ENCODE measurements at regions not wholly inside any gene's neighbourhood (a gene's known extent, or its start where the extent isn't known, plus 50 kb on each side); places are given as distances from the start of the nearest gene placed in this dataset.

DNA sequence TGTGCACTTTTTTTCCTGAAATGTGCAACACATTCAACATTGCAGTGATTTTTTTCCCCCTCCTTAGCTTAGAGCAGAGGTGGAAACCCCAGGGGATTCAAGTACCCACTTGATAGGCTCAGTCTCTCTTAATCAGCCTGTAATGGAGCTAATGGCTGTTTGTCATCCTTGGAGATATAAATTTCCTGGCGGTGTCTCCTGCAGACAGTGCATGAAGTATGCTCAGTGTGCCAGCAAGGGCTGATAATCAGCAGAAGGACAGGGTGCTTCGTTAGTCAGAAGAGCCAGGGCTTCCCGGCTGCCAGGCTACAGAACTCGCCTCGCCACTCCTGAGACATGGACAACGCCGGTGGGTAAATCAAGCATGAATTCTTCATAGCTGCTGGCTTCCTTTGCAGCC lies 69.8 kb upstream of the PHACTR2 start:
- TF ChIP-seq, protein P1, sequence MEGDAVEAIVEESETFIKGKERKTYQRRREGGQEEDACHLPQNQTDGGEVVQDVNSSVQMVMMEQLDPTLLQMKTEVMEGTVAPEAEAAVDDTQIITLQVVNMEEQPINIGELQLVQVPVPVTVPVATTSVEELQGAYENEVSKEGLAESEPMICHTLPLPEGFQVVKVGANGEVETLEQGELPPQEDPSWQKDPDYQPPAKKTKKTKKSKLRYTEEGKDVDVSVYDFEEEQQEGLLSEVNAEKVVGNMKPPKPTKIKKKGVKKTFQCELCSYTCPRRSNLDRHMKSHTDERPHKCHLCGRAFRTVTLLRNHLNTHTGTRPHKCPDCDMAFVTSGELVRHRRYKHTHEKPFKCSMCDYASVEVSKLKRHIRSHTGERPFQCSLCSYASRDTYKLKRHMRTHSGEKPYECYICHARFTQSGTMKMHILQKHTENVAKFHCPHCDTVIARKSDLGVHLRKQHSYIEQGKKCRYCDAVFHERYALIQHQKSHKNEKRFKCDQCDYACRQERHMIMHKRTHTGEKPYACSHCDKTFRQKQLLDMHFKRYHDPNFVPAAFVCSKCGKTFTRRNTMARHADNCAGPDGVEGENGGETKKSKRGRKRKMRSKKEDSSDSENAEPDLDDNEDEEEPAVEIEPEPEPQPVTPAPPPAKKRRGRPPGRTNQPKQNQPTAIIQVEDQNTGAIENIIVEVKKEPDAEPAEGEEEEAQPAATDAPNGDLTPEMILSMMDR (IDR thresholded peaks at IDR 0.05; ENCODE audit: borderline replicate concordance, insufficient read depth, low read depth, low read length), result no peak
- H3K4me3 ChIP-seq (ENCODE audit: low read depth, low read length), result no peak overlapping the region

DNA sequence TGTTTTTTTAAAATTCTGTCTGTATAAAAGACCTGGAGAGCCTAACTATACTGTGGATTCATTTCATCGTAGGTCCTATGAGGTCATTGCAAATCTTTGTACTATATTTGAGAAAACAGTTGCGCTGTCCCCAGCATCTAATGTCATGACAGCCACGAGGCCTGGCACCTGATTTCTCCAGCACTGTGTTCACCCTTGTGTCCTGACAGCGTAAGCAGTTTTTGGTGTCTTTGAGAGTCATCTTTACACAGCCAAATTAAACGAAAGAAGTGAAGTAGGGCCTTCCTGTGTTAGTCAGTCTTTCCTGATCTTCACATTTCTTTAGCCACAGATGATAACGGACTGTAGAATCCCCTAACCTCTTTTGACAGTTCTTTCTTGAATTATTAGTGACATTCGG lies 70.6 kb upstream of the PHACTR2 start:
- no peak overlapping the region for H3K4me3 ChIP-seq (ENCODE audit: low read depth, low read length)
- TF ChIP-seq, protein P1 (IDR thresholded peaks at IDR 0.05; ENCODE audit: borderline replicate concordance, insufficient read depth, low read depth, low read length), result no peak

DNA sequence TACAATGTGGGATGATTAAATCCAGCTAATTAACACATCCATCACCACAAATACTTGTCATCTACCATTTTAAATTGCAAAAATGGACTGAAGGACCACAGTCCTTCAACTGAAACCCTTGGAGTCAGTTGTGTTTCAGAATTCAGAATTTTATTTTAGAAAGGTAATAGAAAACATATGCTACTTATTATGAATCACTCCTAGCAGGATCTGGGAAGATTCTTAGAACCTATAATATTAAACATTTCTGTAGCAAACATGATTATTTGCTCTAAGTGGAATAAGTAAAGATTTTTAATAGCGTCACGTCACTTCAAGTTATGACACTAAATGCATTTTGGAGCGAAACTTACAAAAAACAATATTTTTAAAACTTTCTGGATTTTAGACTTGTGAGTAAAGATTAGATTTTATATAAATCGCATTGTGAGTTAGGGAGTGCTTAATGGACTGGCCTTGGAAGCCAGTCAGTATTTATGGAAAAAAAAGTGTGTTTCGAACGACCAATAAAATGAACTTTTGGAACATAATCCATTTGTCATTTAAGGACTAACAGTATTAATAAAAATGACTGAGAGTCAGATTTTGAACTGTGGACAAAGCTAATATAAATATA lies 71.8 kb upstream of the PHACTR2 start:
- no peak overlapping the region for H3K4me3 ChIP-seq (ENCODE audit: low read depth, low read length)
- TF ChIP-seq, protein P1 (IDR thresholded peaks at IDR 0.05; ENCODE audit: borderline replicate concordance, insufficient read depth, low read depth, low read length), result no peak

DNA sequence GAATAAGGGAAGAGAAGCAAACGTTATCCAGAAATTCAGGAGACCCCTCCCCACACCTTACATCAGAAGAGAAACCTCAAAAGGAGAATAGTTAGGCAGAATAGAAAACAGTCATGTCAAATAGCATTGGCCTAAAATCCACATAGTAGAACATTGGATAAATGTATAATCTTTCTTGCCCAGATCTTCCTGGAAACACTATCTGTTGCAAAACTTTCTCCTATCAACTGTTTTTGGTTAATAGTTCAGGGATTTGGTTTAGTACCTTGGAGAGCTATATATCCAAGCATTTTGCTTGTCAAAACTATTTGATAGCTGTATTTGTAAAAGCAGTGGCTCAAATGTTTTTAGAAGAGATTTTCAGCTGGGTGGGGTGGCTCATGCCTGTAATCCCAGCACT lies 74.3 kb upstream of the PHACTR2 start:
- no peak overlapping the region for H3K4me3 ChIP-seq (ENCODE audit: low read depth, low read length)
- TF ChIP-seq, protein P1 (IDR thresholded peaks at IDR 0.05; ENCODE audit: borderline replicate concordance, insufficient read depth, low read depth, low read length), result no peak

DNA sequence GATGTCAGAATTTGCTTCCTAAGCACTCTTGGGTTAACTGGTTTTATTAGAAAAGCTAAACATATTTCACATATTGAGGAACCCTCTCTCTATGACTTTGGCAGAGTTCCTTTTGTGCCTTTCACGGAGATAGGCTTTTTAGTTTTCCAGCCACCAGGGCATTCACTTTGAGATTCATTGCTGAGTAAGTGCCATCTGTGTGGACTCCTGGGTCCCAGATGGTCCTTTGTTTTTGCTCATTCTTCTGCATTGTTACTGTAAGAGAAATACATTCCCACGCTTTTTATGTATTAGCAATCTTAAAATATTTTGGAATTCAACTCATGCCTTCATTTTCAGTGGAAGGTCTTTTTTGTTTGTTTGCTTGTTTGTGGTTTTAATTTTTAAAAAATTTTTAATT lies 76.3 kb upstream of the PHACTR2 start:
- H3K4me3 ChIP-seq (ENCODE audit: low read depth, low read length), result no peak overlapping the region
- TF ChIP-seq, protein P1 (IDR thresholded peaks at IDR 0.05; ENCODE audit: borderline replicate concordance, insufficient read depth, low read depth, low read length), result no peak

DNA sequence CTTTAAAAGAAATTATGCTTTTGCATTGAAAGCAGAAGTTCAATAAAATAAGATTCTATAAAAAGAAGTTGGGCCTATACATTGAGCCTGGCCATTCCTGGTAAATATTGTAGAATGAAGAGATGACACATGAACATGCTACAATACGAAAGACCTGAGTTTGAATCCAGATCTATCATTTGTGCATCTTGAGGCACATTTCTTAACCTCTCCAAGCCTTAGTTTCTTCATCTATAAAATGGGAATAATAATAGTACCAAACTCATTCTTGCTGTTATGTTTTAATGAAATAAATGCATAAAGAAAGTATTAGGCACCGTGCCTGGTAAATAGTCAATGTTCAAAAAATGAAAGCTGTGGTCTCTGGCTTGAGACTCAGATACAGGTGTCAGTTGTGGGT lies 76.9 kb upstream of the PHACTR2 start:
- H3K4me3 ChIP-seq (ENCODE audit: low read depth, low read length), result no peak overlapping the region
- TF ChIP-seq, protein P1 (IDR thresholded peaks at IDR 0.05; ENCODE audit: borderline replicate concordance, insufficient read depth, low read depth, low read length), result no peak

DNA sequence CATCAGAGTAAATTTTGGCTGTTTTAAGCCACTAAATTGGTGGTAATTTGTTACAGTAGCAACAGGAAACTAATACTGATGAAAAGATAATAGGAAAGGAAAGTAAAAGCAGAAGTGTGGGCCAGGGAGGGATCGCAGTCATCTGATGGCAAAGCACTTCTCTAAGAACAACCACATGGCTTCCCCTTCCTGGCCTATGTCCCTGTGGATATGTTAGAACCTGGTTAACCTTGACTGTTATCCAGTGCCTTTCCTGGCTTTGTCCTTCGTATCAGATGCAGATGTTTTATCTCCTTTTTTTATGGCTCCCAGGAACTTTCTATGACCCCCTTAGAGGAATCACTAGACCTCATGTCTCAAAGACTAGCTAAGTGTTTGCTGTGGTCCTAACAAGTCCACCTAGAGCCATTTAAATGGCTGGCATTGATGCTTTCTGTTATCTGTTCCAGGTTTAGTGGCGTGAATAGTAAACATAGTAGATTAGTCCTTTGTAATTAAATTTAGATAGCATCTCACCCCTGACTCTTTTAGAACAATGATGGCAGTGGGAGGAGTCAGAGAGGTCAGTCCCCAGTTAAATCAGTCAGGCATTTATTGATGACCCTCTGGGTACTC lies 79.2 kb upstream of the PHACTR2 start:
- H3K4me3 ChIP-seq (ENCODE audit: low read depth, low read length), result no peak overlapping the region
- TF ChIP-seq, protein P1 (IDR thresholded peaks at IDR 0.05; ENCODE audit: borderline replicate concordance, insufficient read depth, low read depth, low read length), result no peak
